ENCODE measurements at regions not wholly inside any gene's neighbourhood (a gene's known extent, or its start where the extent isn't known, plus 50 kb on each side); places are given as distances from the start of the nearest gene placed in this dataset.

DNA sequence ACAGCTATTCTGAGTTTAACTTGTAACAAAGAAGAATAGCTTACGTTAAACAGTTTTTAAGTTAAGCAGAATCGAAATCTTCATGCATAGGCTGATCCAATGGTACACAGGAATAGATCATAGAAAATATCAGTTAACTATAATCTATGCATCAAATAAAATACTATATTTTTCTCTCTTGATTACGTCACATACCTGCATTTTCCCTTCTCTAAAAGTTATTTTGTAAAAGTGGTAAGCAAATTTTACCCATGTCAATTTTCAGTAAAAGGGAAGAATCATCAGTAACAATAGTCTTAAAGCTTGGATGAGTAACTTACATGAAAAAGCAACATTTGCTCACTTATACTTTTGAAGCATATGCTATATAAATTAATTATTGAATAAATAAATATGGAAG lies 692.4 kb downstream of the FAT4 start:
- no peak for DNase-seq (ENCODE audit: low read depth in 2 of 3, low spot score in 1 of 3)

DNA sequence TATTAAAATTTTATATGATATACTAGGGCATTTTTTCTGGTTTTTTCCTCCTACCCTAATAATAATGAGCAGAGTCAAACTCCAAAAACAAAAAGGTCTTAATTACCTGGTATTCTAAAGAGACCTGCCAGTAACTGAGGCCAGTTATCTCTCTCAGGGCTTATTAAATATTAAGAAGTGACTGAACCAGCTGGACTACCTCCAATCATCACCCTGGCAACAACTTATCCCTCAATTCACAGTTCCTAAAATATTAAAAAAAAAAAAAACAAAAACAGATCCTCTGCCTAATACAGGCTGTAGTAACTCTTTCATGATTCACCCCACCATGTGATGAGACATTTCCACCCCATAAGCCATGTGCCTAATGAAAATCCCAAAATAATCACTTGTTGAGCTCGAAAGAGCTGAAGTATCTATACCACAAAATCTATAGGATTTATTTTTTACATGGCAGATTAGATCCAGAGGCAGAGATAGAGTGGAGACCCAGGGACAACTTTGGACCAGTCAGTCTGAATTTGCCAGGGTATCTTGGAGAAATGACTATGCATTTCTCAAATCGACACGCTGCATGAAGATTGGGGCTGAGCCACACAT lies 698.0 kb downstream of the FAT4 start:
- no peak for DNase-seq (ENCODE audit: low read depth in 2 of 3, low spot score in 1 of 3)

DNA sequence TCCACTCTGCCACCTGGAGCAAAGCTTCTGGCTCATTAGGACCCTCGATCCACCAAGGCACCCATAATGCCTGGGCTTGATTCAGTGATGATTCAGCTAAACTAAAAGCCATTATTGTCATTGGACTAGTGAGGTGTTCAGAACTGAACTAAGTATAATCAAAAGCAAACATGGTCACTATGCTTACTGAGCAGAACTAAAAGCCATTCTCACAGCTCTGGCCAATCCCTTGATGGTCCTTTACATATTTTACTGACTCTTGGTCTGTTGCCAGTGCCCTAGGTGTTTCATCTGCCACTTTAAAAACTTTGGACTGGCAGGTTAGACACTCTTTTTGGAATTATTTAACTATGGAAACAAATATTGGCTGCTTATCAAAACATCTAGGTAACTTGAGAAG lies 703.5 kb downstream of the FAT4 start:
- no peak for DNase-seq (ENCODE audit: low read depth in 2 of 3, low spot score in 1 of 3)

DNA sequence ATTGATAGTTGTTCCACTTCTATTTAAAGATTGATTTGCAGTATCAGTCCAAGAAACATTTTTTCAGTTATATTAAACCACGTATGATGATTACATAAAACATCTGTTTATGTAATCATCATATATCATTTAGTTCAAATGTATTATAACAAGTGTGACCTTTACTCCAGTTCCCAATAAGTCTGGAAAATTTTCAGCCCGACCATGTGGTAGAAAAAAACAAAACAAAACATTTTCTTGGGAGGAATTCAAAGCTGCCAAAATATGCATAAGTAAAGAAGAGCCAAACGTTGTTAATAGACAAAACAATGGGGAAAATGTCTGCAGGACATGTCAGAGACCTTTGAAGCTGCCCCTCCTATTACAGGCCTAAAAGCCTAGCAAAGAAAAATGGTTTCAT lies 709.1 kb downstream of the FAT4 start:
- no peak for DNase-seq (ENCODE audit: low read depth in 2 of 3, low spot score in 1 of 3)

- no peak for DNase-seq (ENCODE audit: low read depth in 2 of 3, low spot score in 1 of 3)
Measured at GRCh38 chr4:126027601-126028000, 712.8 kb downstream of the FAT4 start.

GRCh38 chr4:126028876-126029275 lies 714.1 kb downstream of the FAT4 start:
- DNase-seq (ENCODE audit: low read depth in 2 of 3, low spot score in 1 of 3) = no peak

DNA sequence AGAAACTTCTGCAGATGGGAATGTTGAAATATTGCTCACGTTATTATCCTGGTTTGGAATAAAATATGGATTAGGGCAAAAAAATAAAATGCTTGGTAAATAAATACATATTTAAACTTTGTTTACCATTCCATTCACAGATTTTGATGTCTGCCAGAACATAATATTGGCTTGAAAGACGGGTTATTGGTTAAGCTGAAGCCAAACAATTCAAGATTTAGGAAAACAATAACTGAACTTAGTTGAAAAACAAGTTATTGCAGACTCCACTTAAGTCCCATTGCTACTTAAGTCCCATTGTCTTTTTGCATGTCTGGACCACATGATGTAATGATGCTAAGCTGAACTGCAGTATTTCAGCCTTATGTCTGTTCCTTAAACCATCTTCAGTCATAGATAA lies 722.5 kb downstream of the FAT4 start:
- no peak for DNase-seq (ENCODE audit: low read depth in 2 of 3, low spot score in 1 of 3)

- no peak for DNase-seq (ENCODE audit: low read depth in 2 of 3, low spot score in 1 of 3)
Measured at GRCh38 chr4:126038502-126039144, 723.9 kb downstream of the FAT4 start.

GRCh38 chr4:126046081-126046614 lies 731.4 kb downstream of the FAT4 start:
- DNase-seq (ENCODE audit: low read depth in 2 of 3, low spot score in 1 of 3) = no peak

- no peak for DNase-seq (ENCODE audit: low read depth in 2 of 3, low spot score in 1 of 3)
Measured at GRCh38 chr4:126047114-126047513, 732.4 kb downstream of the FAT4 start.

DNA sequence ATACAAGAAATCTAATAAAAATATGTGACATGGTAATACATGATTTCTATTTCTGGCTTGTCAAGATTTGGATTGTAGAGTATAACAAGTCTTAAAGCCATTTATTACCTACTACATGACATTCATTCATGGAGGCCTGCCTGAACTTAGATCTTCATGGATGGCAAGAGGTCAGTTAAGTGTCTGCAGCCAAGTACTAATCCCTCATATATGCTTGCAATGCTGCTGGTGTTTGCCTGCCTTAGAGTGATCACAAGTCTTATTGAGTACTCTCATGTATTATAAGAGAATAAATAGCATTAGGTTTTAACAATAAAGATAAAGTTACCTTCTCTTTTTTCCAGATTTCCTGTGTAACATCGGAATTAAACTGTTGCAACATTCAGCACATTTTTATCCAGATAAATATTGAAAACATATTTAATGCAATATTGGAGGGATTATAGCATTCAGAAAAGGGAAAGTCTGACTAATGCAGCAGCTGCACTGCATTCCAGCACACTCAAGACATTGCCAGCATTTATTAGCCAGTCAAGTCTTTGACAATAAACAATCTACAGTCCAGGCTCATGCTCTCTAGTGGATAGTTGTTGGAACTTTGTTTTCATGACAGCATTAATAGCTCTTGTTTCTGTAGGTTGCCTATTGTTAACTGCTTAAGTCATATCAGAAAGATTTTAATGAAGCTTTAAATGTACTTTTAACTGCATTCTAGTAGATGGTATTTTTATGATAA lies 737.1 kb downstream of the FAT4 start:
- no peak for DNase-seq (ENCODE audit: low read depth in 2 of 3, low spot score in 1 of 3)

DNA sequence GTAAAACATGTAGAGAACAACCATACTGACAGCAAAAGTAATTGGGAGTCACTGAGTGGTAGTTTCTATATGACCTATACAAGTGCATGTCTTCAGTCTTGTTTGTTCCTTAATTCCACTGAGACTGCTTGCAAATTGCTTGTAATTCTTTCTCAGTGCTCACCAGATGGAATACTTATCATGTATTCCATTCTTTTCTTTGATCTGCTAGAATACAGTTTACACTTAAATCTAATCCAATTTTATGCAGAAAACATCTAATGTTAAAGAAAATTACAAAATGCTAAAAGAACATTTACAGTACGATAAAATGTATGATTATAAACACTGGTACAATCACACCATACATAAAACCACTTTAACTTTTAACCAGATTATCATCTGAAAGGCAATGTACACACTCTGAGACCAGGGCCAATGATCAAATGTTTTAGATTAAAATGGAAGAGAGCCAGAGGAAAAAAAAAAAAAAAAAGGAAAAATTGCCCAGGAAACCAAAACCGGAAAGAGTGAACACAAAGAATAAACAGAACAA lies 741.4 kb downstream of the FAT4 start:
- no peak for DNase-seq (ENCODE audit: low read depth in 2 of 3, low spot score in 1 of 3)

DNA sequence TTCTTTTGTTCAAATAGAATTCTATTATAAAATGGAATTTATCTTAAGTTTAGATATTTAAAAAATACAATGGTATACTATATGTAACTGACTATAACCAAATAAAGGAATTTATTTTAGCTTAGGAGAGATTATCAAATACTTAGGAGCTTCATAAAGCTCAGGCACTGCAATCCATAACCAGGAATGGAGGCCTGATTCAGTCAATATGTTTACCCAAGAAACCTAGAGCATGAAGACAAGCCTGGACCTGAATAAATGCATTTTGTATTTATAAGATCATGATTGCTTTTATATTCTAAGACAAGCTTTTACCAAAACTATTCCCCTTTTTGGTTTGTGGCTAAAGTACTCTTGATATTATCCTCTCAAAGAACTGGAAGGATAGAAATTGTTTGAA lies 742.6 kb downstream of the FAT4 start:
- DNase-seq (ENCODE audit: low read depth in 2 of 3, low spot score in 1 of 3) = no peak

GRCh38 chr4:126058596-126058995 lies 743.8 kb downstream of the FAT4 start:
- no peak for DNase-seq (ENCODE audit: low read depth in 2 of 3, low spot score in 1 of 3)

- DNase-seq (ENCODE audit: low read depth in 2 of 3, low spot score in 1 of 3) = no peak
Measured at GRCh38 chr4:126061655-126062054, 746.9 kb downstream of the FAT4 start.

GRCh38 chr4:126065016-126065415 lies 750.3 kb downstream of the FAT4 start:
- no peak for DNase-seq (ENCODE audit: low read depth in 2 of 3, low spot score in 1 of 3)

- DNase-seq (ENCODE audit: low read depth in 2 of 3, low spot score in 1 of 3) = no peak
Measured at GRCh38 chr4:126071346-126072333, 756.9 kb downstream of the FAT4 start.

DNA sequence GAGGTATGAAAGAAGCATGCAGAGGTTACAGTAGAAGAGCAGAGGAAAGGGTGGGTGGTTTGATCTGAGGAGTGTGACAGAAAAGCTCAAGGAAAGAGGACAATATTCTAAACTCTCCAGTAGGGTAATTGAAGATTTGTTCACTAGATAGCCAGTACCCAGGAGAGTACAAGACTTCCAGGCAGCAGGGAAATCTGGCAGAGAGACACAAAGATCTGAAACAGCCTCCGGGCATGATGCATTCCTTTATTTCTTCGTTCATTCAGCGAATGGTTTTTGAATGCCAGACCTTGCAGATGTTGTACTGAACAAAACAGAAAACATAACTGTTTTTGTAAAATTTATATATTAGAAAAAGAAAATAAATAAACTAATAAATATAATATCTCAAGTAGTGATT lies 766.6 kb downstream of the FAT4 start:
- DNase-seq (ENCODE audit: low read depth in 2 of 3, low spot score in 1 of 3) = no peak

DNA sequence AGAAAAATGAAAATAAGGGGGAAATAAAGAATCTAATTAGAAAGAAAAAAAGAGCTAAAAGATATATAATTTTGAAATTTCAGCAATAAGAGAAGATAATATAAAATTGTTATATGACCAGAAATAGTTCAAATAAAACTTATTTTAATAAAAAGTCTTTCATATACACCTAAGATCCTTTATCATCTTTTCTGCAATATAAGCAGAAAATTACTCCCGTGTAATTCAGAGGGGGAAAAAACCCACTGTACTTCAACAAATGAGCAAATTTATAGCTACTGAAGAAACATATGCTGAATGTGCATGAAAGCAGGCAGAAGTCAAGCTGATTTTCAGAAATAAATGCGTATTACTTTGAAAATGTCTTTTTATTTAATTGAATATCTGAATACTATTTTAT lies 771.3 kb downstream of the FAT4 start:
- DNase-seq (ENCODE audit: low read depth in 2 of 3, low spot score in 1 of 3) = no peak

DNA sequence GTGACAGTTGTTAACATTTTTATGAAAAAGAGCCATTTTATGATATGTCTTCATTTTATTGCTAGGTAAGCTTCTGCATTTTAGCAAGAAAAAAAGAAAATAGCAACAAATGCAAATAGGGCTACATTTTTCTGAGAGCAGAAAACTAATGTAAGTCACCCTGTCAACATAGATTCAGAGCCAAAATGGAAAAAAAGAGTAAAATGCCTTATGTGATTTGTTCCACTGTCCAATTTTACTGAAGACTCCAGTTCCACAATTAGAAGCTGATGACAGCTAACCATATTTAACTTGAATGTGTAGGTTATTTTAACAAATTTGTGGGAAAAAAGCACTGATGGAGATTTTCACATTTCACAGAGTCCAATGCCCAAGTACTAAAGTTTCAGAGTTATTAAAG lies 772.3 kb downstream of the FAT4 start:
- DNase-seq (ENCODE audit: low read depth in 2 of 3, low spot score in 1 of 3) = no peak

All from stimulated activated CD4-positive, alpha-beta T cell treated with anti-CD3 and anti-CD28 coated beads, Interleukin-12 subunit alpha, Interleukin-12 subunit beta, amount 100 ng/mL, for 48 hours (primary cell).